Embryonic facial prominence (tissue), 1 donor: ENCODE measurements at regions not wholly inside any gene's neighbourhood (a gene's known extent, or its start where the extent isn't known, plus 50 kb on each side); places are given as distances from the start of the nearest gene placed in this dataset.

Source experiments
- DNase-seq: peaks from one replicate; pipeline ENCODE4 v3.0.0-alpha.2; 2016; ENCODE audit errors: extremely low spot score

DNA sequence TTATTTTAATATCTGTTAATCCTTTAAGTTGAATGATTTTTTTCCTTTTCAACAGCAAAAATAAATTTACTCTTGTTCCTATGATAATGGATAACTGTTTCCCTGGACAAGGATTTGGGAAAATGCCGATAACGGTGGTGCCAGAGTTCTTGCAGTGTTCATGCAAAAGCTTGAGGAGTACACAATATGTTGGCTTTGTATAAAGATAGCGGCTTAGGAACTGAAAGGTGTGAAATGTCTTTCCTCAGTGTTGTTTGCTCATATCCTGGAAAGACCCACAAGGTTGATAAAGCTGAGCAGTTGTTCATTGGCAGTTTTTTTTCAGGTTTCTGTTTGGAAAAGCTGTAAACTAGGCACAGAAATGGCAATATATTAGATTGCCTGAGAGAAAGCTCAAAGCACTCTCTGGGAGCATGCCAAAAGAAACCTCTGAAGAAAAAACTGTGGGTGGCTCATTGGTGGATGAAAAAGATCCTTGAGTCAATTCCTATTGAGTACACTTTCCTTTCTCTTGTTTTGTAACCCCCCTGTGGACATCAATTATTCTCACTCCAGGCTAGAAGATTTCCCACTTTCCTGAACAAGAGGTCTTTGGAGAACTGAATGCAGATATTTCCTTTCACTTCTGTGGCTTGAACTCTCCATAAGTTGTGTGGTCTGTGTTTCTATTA is 117.2 kb upstream of the RGMB start:
- DNase-seq, result no peak

- no peak for DNase-seq
Measured at GRCh38 chr5:98656796-98657195, 116.7 kb upstream of the RGMB start.

DNA sequence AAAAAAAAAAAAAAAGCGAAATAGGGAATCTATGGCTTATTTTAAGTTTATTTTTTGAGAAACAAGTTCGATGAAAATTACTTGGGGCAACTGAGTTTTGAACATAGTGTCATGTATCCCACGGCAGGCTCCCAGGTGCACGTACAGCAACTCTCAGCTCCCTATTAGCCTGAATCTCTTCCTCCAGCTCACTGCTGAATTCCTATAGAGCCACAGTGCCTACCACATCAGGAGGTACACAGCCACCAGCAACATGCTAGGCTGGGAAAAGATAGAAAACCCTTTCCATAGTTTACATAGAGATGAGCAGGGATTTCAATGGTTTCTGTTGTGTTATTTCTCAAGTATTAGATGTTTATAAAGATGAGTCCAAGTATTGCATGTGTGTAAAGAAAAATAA is 115.9 kb upstream of the RGMB start:
- DNase-seq, result no peak

DNA sequence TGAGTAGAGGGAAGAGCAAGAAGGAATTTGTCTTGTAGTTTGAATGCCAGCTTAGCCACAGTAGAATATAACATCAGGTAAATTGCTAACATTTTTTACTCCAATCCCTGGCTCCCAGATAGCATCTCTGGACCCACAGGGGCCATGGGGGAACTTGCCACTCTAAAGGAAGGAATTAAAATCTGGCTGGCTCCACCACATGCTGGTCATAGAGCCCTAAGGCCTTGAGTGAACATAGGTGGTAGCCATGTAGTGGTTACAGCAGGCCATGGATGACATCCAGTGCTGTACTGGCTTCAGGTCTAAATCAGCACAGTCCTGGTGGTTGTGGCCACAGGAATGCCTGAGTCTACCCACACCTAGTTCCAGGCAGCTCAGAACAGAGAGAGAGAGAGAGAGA is 109.9 kb upstream of the RGMB start:
- no peak for DNase-seq

GRCh38 chr5:98664736-98665135 is 108.7 kb upstream of the RGMB start:
- DNase-seq, result no peak

GRCh38 chr5:98679963-98680362 is 93.5 kb upstream of the RGMB start:
- DNase-seq, result no peak

DNA sequence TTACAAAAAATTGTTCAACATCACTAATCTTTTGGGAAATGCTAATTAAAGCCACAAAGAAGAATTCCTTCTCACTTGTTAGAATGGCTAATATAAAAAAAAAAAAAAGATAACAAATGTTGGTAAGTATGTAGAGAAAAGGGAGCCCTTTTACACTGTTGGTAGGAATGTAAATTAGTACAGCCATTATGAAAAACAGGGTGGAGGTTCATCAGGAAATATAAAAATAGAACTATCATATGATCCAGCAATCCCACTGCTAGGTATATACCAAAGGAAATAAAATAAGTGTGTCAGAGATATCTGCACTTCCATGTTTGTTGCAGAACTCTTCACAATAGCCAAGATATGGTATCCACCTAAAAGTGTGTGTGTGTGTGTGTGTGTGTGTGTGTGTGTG is 83.5 kb upstream of the RGMB start:
- DNase-seq, result no peak

GRCh38 chr5:98694902-98695301 is 78.6 kb upstream of the RGMB start:
- no peak for DNase-seq

- no peak for DNase-seq
Measured at GRCh38 chr5:98698359-98698758, 75.1 kb upstream of the RGMB start.

DNA sequence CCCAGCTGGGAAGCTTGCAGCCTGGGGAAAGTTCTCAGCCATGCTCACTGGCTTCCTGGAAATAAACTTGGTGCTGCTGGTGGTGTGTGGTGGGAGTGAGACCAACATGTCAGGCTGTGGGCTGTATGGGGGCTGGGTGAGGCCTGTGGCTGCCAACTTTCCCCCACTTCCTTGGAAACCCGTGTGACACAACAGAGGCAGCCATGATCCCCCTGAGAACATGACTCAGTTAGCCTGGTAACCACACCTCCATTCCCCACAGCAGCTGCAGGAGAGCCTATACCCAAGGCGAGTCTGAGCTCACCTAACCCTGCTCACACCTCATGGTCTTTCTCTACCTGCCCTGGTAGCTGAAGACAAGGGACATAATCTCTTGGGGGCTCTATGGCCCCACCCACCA is 72.7 kb upstream of the RGMB start:
- no peak for DNase-seq

GRCh38 chr5:98705841-98706240 is 67.6 kb upstream of the RGMB start:
- no peak for DNase-seq

DNA sequence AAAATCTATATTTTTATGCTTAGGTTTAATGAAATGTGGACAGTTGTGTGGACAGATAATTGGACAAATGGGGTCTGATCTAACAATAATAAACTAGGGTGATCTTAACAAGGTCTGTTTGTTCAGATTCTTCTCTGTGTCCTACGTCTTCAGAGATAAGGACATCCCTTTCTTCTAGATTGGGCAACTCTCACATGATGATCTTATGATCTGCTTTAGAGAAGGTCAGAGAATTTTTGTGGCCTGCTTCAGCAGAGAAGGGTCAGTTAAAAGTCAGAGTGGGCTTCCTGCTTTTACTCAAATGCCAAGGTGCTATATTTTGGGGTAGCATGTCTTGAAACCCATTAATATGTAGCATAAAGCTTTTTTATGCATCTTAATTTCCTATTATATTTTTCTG is 63.8 kb upstream of the RGMB start:
- no peak for DNase-seq

- DNase-seq, result no peak
Measured at GRCh38 chr5:98713027-98713426, 60.4 kb upstream of the RGMB start.

GRCh38 chr5:98713856-98714255 is 59.6 kb upstream of the RGMB start:
- no peak for DNase-seq

DNA sequence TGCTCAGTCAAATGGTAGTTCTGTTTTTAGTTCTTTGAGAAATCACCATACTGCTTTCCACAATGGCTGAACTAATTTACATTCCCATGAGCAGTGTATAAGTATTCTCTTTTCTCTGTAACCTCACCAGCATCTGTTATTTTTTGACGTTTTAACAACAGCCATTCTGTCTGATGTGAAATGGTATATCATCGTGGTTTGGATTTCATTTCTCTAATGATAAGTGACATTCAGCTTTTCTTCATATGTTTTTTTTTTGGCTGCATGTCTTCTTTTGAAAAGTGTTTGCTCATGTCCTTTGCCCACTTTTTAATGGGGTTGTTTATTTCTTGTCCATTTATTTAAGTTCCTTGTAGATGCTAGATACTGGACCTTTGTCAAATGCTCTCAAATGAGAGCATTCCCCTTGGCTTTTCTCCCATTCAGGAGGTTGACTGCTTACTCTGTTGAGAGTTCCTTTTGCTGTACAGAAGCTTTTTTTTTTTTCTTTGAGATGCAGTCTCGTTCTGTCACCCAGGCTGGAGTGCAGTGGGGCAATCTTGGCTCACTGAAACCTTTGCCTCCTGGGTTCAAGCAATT is 58.7 kb upstream of the RGMB start:
- DNase-seq, result no peak

GRCh38 chr5:98721231-98721928 is 52.1 kb upstream of the RGMB start:
- DNase-seq, result no peak

DNA sequence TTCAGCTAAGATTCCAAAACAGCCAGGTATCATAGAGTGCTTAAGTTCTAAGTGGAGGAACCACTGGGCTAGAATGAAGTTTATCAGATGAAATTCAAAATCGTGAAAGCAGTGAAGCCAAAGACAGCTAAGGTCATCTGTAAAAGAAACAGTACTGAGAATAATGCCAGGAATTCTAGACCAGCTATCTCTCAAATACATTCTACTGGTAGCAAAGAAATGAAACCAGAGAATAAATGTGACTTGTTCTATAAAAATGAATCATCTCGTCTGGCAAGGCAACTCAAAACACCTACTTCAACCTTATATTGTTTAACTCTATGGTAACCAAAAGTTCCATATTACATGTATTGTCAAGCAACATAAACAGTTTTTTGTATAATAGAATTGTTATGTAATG is 51.3 kb upstream of the RGMB start:
- no peak for DNase-seq

DNA sequence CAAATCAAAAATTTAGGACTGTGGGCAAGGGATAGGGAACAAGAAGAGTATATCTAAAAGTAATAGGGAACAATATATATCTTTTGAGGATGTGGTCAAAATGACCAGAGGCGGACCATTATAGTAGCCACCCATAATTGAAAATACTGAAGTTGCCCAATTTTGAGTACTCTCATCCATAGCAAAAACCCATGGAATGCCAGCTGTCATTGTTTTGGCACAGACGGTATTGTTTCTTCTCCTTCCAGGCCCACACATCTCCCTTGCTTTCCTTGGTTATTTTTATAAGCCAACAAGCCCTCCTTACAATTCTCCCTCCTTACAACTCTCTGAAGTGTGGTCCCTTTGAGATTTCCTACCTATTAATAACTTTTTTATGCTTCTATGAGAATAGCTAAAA is 50.4 kb upstream of the RGMB start:
- DNase-seq, result no peak
